Loucy (cell line): ENCODE measurements at regions not wholly inside any gene's neighbourhood (a gene's known extent, or its start where the extent isn't known, plus 50 kb on each side); places are given as distances from the start of the nearest gene placed in this dataset.

Source experiments
- H2AFZ ChIP-seq: fragments of 200-600 bp; sonication (generic); 2 replicates; pipeline ENCODE4 v1.6.0; 2016; ENCODE audit warnings: antibody characterized with exemption, mild to moderate bottlenecking, low read length, moderate library complexity
- H3F3A ChIP-seq: fragments of 200-600 bp; 2 replicates; pipeline ENCODE4 v1.6.0; 2016; ENCODE audit warnings: antibody characterized with exemption, low read depth, mild to moderate bottlenecking
- H3K27me3 ChIP-seq: fragments of 200-600 bp; sonication (generic); 2 replicates; pipeline ENCODE4 v1.6.1; 2014; ENCODE audit warnings: low read length, mild to moderate bottlenecking; ENCODE audit not compliant: insufficient read depth, poor library complexity, severe bottlenecking
- H3K36me3 ChIP-seq: fragments of 200-600 bp; sonication (generic); 2 replicates; pipeline ENCODE4 v1.6.1; 2016; ENCODE audit warnings: low read length; ENCODE audit not compliant: insufficient read depth
- H3K4me1 ChIP-seq: fragments of 200-600 bp; sonication (generic); 2 replicates; pipeline ENCODE4 v1.5.1; 2014; ENCODE audit warnings: low read length, mild to moderate bottlenecking; ENCODE audit not compliant: insufficient read depth, poor library complexity, severe bottlenecking
- H3K4me2 ChIP-seq: fragments of 200-600 bp; sonication (generic); 2 replicates; pipeline ENCODE4 v1.6.0; 2014; ENCODE audit warnings: antibody characterized with exemption, low read length, low read depth, mild to moderate bottlenecking; ENCODE audit not compliant: poor library complexity, severe bottlenecking
- H3K4me3 ChIP-seq: fragments of 200-600 bp; sonication (generic); 2 replicates; pipeline ENCODE4 v1.5.1; 2014; ENCODE audit warnings: low read length, mild to moderate bottlenecking, mixed read lengths; ENCODE audit not compliant: poor library complexity, severe bottlenecking
- H3K79me2 ChIP-seq: fragments of 200-600 bp; sonication (generic); 2 replicates; pipeline ENCODE4 v1.6.1; 2014; ENCODE audit warnings: low read length; ENCODE audit not compliant: insufficient read depth
- H3K9ac ChIP-seq: fragments of 200-600 bp; sonication (generic); 2 replicates; pipeline ENCODE4 v1.6.0; 2014; ENCODE audit warnings: mild to moderate bottlenecking, low read depth, low read length, moderate library complexity; ENCODE audit not compliant: poor library complexity, severe bottlenecking
- H3K9me2 ChIP-seq: fragments of 200-600 bp; sonication (generic); replicated peaks from 2 replicates; pipeline ENCODE4 v1.6.1; 2016; ENCODE audit warnings: low read depth, low read length, mixed read lengths
- H3K9me3 ChIP-seq: fragments of 200-600 bp; sonication (generic); 2 replicates; pipeline ENCODE4 v1.6.1; 2014; ENCODE audit warnings: mild to moderate bottlenecking, antibody characterized with exemption, low read length, low read depth; ENCODE audit not compliant: insufficient read depth
- H4K20me1 ChIP-seq: fragments of 200-600 bp; sonication (generic); 2 replicates; pipeline ENCODE4 v1.6.0; 2014; ENCODE audit warnings: antibody characterized with exemption, low read length, mild to moderate bottlenecking; ENCODE audit not compliant: insufficient read depth, poor library complexity, severe bottlenecking
- CTCF ChIP-seq: fragments of 200-600 bp; sonication (generic); conservative IDR thresholded peaks from 2 replicates; pipeline ENCODE4 v1.5.1; 2014; ENCODE audit warnings: mild to moderate bottlenecking, antibody characterized with exemption, low read length
- EZH2phosphoT487 ChIP-seq: fragments of 200-600 bp; IDR thresholded peaks from 2 replicates; pipeline ENCODE4 v1.6.1; 2018; ENCODE audit warnings: antibody characterized with exemption, mild to moderate bottlenecking, moderate library complexity, borderline replicate concordance

- H3K9me2 ChIP-seq = no peaks in the 10 kb centered on the region
- H3K27me3 ChIP-seq = no peaks in the 10 kb centered on the region
- H3K4me2 ChIP-seq = no peak overlapping the region
- no peak for TF ChIP-seq EZH2phosphoT487
- no peak for TF ChIP-seq CTCF
- H3K4me3 ChIP-seq = no peak overlapping the region
- H3K4me1 ChIP-seq = no peaks in the 10 kb centered on the region
- H4K20me1 ChIP-seq = no peaks in the 10 kb centered on the region
- H3K79me2 ChIP-seq = no peaks in the 10 kb centered on the region
- H3K36me3 ChIP-seq = no peaks in the 10 kb centered on the region
- no peak overlapping the region for H2AFZ ChIP-seq
- H3K9ac ChIP-seq = no peak overlapping the region
- H3F3A ChIP-seq = no peaks in the 10 kb centered on the region
- no peaks in the 10 kb centered on the region for H3K9me3 ChIP-seq
Measured at GRCh38 chr2:41319437-41319836, 728.4 kb upstream of the PKDCC start.

DNA sequence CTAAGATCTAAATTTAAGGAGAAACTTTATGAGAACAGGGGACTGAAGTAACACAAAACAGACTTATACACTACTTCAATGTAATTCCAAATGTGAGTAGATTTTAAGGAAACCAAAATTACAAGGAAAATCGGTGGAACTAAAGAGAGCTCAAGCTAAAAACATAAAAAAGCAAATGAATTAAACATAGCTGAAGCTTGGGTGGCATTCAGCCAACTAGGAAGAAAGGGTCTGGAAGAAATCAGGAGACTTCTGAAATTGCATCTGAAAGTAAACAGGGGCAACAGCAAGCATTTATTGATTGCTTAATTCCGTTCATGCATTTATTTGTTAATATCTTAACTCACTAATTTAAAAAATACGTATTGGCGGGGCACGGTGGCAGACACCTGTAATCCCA, 727.3 kb upstream of the PKDCC start:
- no peaks in the 10 kb centered on the region for H3K9me3 ChIP-seq
- H3K4me1 ChIP-seq = no peaks in the 10 kb centered on the region
- H3F3A ChIP-seq = no peaks in the 10 kb centered on the region
- no peaks in the 10 kb centered on the region for H3K27me3 ChIP-seq
- no peaks in the 10 kb centered on the region for H4K20me1 ChIP-seq
- no peaks in the 10 kb centered on the region for H3K79me2 ChIP-seq
- no peak overlapping the region for H3K4me2 ChIP-seq
- no peak overlapping the region for H3K4me3 ChIP-seq
- H3K9ac ChIP-seq = no peak overlapping the region
- no peaks in the 10 kb centered on the region for H3K9me2 ChIP-seq
- no peaks in the 10 kb centered on the region for H3K36me3 ChIP-seq
- H2AFZ ChIP-seq = no peak overlapping the region
- TF ChIP-seq EZH2phosphoT487 = no peak
- no peak for TF ChIP-seq CTCF

- no peak overlapping the region for H3K9ac ChIP-seq
- no peaks in the 10 kb centered on the region for H4K20me1 ChIP-seq
- no peak overlapping the region for H2AFZ ChIP-seq
- H3K36me3 ChIP-seq = no peaks in the 10 kb centered on the region
- H3F3A ChIP-seq = no peaks in the 10 kb centered on the region
- no peaks in the 10 kb centered on the region for H3K4me1 ChIP-seq
- H3K9me2 ChIP-seq = no peaks in the 10 kb centered on the region
- H3K79me2 ChIP-seq = no peaks in the 10 kb centered on the region
- H3K4me2 ChIP-seq = no peak overlapping the region
- no peaks in the 10 kb centered on the region for H3K27me3 ChIP-seq
- no peak overlapping the region for H3K4me3 ChIP-seq
- no peak for TF ChIP-seq CTCF
- TF ChIP-seq EZH2phosphoT487 = no peak
- H3K9me3 ChIP-seq = no peaks in the 10 kb centered on the region
Measured at GRCh38 chr2:41321351-41321750, 726.5 kb upstream of the PKDCC start.
